ENCODE measurements at regions not wholly inside any gene's neighbourhood (a gene's known extent, or its start where the extent isn't known, plus 50 kb on each side); places are given as distances from the start of the nearest gene placed in this dataset.
A peak's percentile ranks its signal among the peaks of the same experiment; 100 is the strongest.

DNA sequence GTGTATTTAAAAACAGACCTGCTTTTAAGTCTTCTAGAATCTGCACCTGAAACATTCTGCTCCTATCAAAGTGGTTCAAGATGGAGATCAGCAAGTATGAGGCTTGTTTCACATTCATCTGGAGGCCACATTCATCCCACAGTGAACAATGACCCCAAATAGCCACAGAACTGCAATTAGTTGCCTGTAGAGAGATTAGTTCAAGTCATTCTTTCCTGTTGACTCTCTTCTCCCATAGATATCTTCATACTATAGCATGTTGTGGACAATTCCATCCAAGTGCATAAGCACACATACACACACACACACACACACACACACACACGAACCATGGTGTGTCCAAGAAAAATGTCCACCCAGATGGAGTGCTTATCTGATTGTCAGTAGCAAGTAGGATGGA, 101.7 kb upstream of the FGGY start:
- H2AFZ ChIP-seq, result no peak overlapping the region
- 93% methylated on average over 1 of the region's 1 CpG for WGBS (ENCODE audit: low lambda C conversion rate, missing lambda C conversion rate)

DNA sequence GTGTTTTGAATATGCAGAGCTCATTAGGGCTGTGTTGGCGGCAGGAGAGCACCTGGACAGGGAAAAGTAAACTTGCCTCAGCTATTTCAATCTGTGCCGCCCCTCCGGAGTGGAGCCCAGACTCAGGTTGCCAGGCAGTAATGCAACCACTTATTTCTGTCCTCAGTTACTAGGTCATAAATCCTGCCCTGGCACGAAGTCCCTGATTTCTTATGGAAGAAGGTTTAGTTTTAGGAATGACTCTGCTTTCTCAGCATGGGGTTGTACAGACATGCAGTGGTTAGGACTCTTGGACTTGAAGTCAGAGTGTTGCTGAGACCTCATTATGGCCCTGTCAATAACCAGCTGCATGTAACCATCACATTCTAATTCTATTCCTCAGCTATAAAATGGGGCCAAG, 98.3 kb upstream of the FGGY start:
- WGBS (ENCODE audit: low lambda C conversion rate, missing lambda C conversion rate), result 69% methylated on average over 4 of the region's 4 CpGs
- H3K27ac ChIP-seq, result peak overlapping the region; percentile 3
- peak; percentile 26 for DNase-seq (ENCODE audit: low spot score)
- H3K27me3 ChIP-seq, result no peaks in the 10 kb centered on the region
- no peaks in the 10 kb centered on the region for H3K79me2 ChIP-seq
- H3K4me2 ChIP-seq, result no peak overlapping the region
- no peaks in the 10 kb centered on the region for H3K36me3 ChIP-seq (replicated peaks; ENCODE audit: insufficient read depth, low read depth)
- TF ChIP-seq EZH2 (IDR thresholded peaks at IDR 0.05; ENCODE audit: borderline replicate concordance), result no peak
- no peaks in the 10 kb centered on the region for H3K9me3 ChIP-seq (ENCODE audit: low read depth)
- H2AFZ ChIP-seq, result no peak overlapping the region
- H3K4me1 ChIP-seq (ENCODE audit: insufficient read depth), result peaks cover 15% of the 10 kb centered on the region
- H3K9me2 ChIP-seq (replicated peaks; ENCODE audit: insufficient read depth), result no peaks in the 10 kb centered on the region
- H4K20me1 ChIP-seq (ENCODE audit: insufficient read depth, poor library complexity, severe bottlenecking), result no peaks in the 10 kb centered on the region
- H3K4me3 ChIP-seq, result no peak overlapping the region

More for the DNA sequence above, 101.7 kb upstream of the FGGY start:
- no peaks in the 10 kb centered on the region for H3K36me3 ChIP-seq (replicated peaks; ENCODE audit: insufficient read depth, low read depth)
- no peaks in the 10 kb centered on the region for H3K9me2 ChIP-seq (replicated peaks; ENCODE audit: insufficient read depth)
- no peak for DNase-seq (ENCODE audit: low spot score)
- no peak overlapping the region for H3K27ac ChIP-seq
- no peak for TF ChIP-seq EZH2 (IDR thresholded peaks at IDR 0.05; ENCODE audit: borderline replicate concordance)
- TF ChIP-seq, protein P1, sequence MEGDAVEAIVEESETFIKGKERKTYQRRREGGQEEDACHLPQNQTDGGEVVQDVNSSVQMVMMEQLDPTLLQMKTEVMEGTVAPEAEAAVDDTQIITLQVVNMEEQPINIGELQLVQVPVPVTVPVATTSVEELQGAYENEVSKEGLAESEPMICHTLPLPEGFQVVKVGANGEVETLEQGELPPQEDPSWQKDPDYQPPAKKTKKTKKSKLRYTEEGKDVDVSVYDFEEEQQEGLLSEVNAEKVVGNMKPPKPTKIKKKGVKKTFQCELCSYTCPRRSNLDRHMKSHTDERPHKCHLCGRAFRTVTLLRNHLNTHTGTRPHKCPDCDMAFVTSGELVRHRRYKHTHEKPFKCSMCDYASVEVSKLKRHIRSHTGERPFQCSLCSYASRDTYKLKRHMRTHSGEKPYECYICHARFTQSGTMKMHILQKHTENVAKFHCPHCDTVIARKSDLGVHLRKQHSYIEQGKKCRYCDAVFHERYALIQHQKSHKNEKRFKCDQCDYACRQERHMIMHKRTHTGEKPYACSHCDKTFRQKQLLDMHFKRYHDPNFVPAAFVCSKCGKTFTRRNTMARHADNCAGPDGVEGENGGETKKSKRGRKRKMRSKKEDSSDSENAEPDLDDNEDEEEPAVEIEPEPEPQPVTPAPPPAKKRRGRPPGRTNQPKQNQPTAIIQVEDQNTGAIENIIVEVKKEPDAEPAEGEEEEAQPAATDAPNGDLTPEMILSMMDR (IDR thresholded peaks at IDR 0.05; ENCODE audit: poor library complexity), result no peak
- no peak for TF ChIP-seq EZH2phosphoT487 (IDR thresholded peaks at IDR 0.05; ENCODE audit: low read depth, severe bottlenecking, unreplicated experiment)
- H4K20me1 ChIP-seq (ENCODE audit: insufficient read depth, poor library complexity, severe bottlenecking), result no peaks in the 10 kb centered on the region
- H3K4me2 ChIP-seq, result no peak overlapping the region
- H3K4me3 ChIP-seq, result no peak overlapping the region
- H3K9me3 ChIP-seq (ENCODE audit: low read depth), result no peaks in the 10 kb centered on the region
- H3K79me2 ChIP-seq, result no peaks in the 10 kb centered on the region
- H3K4me1 ChIP-seq (ENCODE audit: insufficient read depth), result peaks cover 15% of the 10 kb centered on the region
- no peaks in the 10 kb centered on the region for H3K27me3 ChIP-seq

DNA sequence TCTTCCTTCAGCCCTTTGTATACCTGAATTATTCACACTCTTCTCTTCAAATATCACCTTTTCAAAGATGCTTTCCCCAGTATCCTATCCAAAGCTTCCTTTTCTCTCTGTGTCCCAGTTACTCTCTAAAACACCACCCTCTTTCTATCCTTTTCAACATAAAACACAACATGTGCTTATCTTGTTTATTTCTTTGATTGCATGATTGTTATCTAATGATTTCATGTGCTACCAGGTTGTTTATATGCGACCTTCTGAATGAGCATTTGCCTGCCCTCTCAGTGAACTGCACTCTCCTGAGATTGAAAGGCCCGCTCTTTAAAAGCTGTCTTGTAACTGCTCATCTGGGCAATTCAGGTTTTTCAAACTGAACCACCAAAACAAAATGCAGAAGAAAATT, 97.7 kb upstream of the FGGY start:
- WGBS (ENCODE audit: low lambda C conversion rate, missing lambda C conversion rate), result 67% methylated on average over 2 of the region's 2 CpGs
- no peak for TF ChIP-seq EZH2phosphoT487 (IDR thresholded peaks at IDR 0.05; ENCODE audit: low read depth, severe bottlenecking, unreplicated experiment)
- no peak for TF ChIP-seq EZH2 (IDR thresholded peaks at IDR 0.05; ENCODE audit: borderline replicate concordance)
- TF ChIP-seq, protein P1 (IDR thresholded peaks at IDR 0.05; ENCODE audit: poor library complexity), result no peak

DNA sequence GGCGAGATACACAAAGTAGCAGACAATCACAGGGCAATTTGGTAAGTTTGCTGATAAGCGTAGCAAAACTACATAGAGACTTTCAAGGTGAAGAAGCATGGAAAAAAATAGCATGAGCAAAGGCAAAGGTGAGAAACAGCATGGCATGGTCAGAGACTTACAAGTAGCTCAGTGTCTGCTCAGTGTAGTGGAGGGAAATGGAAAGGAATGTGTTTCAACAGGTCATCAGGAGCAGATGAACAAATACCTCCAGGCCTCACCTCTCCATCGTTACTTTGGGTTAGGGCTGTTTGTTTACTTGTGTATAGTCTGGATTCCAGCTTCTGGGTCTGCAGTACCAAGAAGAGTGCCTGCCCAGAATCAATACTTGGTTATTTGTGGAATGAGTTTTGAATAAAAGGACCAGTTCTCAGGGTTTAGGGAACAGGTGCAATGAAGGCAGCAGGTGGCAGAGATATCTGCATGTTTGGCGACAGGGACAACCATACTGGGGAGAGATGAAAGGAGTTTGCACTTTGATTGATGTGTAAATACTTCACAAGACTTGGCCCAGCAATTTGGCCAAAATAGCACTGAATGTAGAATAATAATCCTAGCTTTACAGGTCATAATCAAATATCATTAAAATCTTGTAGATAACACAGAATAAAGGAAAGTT, 97.0 kb upstream of the FGGY start:
- WGBS (ENCODE audit: low lambda C conversion rate, missing lambda C conversion rate), result 48% methylated on average over 4 of the region's 4 CpGs
- Histone ChIP-seq H3K79me2 (no peaks in the 10 kb centered on the region), H3K27me3 (no peaks in the 10 kb centered on the region), H3K27ac (peak overlapping the region; percentile 3), H3K4me1 (ENCODE audit: insufficient read depth) (peaks cover 18% of the 10 kb centered on the region), H3K9me3 (ENCODE audit: low read depth) (no peaks in the 10 kb centered on the region), H4K20me1 (ENCODE audit: insufficient read depth, poor library complexity, severe bottlenecking) (no peaks in the 10 kb centered on the region), H2AFZ (no peak overlapping the region), H3K4me2 (no peak overlapping the region), H3K36me3 (replicated peaks; ENCODE audit: insufficient read depth, low read depth) (no peaks in the 10 kb centered on the region), H3K4me3 (no peak overlapping the region), H3K9me2 (replicated peaks; ENCODE audit: insufficient read depth) (no peaks in the 10 kb centered on the region)
- DNase-seq (ENCODE audit: low spot score), result no peak
- TF ChIP-seq EZH2 (IDR thresholded peaks at IDR 0.05; ENCODE audit: borderline replicate concordance), result no peak

More for the DNA sequence above, 97.7 kb upstream of the FGGY start:
- Histone ChIP-seq H3K79me2 (no peaks in the 10 kb centered on the region), H3K4me3 (no peak overlapping the region), H4K20me1 (ENCODE audit: insufficient read depth, poor library complexity, severe bottlenecking) (no peaks in the 10 kb centered on the region), H3K9me2 (replicated peaks; ENCODE audit: insufficient read depth) (no peaks in the 10 kb centered on the region), H3K4me1 (ENCODE audit: insufficient read depth) (peaks cover 18% of the 10 kb centered on the region), H3K27me3 (no peaks in the 10 kb centered on the region), H3K4me2 (no peak overlapping the region), H3K27ac (peak overlapping the region; percentile 3), H3K36me3 (replicated peaks; ENCODE audit: insufficient read depth, low read depth) (no peaks in the 10 kb centered on the region), H3K9me3 (ENCODE audit: low read depth) (no peaks in the 10 kb centered on the region), H2AFZ (no peak overlapping the region)
- no peak for DNase-seq (ENCODE audit: low spot score)

All from hepatocyte (in vitro differentiated cells).